ENCODE measurements at regions not wholly inside any gene's neighbourhood (a gene's known extent, or its start where the extent isn't known, plus 50 kb on each side); places are given as distances from the start of the nearest gene placed in this dataset.

DNA sequence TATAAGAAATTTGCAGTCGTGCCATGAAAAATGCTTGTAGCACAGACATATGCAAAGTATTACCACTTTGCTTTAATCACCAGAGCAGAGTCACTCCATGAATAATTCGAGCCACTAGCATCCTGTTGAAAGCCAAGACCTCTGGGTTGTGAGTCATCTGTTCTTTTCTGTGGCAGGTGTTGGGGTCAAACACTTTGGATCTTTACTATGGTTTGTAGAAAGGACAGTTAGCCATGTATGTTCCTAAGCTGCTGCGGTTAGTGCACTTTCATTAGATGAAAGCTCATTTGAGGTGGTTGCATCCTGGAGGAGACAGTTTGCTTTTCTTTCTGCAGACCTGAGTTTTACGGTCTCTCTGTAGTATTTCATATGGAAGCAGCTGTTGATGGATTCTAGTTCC, 223.7 kb downstream of the DMRT2 start:
- TF ChIP-seq EZH2 (IDR thresholded peaks at IDR 0.05) = no peak
- TF ChIP-seq POLR2AphosphoS5 (IDR thresholded peaks at IDR 0.05; ENCODE audit: borderline replicate concordance, low read depth, low read length) = no peak
